ENCODE measurements at regions not wholly inside any gene's neighbourhood (a gene's known extent, or its start where the extent isn't known, plus 50 kb on each side); places are given as distances from the start of the nearest gene placed in this dataset.

- DNase-seq (ENCODE audit: low read depth, low spot score) = no peak
Measured at GRCh38 chr9:118395415-118395814, 691.2 kb downstream of the TLR4 start.

- no peak for DNase-seq (ENCODE audit: low read depth, low spot score)
Measured at GRCh38 chr9:118401546-118401945, 697.3 kb downstream of the TLR4 start.

GRCh38 chr9:118414676-118415075 is 710.5 kb downstream of the TLR4 start:
- DNase-seq (ENCODE audit: low read depth, low spot score) = no peak

GRCh38 chr9:118418887-118419565 is 714.8 kb downstream of the TLR4 start:
- no peak for DNase-seq (ENCODE audit: low read depth, low spot score)

- DNase-seq (ENCODE audit: low read depth, low spot score) = no peak
Measured at GRCh38 chr9:118419676-118420075, 715.5 kb downstream of the TLR4 start.

GRCh38 chr9:118422508-118422907 is 718.3 kb downstream of the TLR4 start:
- DNase-seq (ENCODE audit: low read depth, low spot score) = no peak

- DNase-seq (ENCODE audit: low read depth, low spot score) = no peak
Measured at GRCh38 chr9:118423021-118423420, 718.8 kb downstream of the TLR4 start.

- no peak for DNase-seq (ENCODE audit: low read depth, low spot score)
Measured at GRCh38 chr9:118423721-118424120, 719.5 kb downstream of the TLR4 start.

GRCh38 chr9:118426772-118427171 is 722.6 kb downstream of the TLR4 start:
- DNase-seq (ENCODE audit: low read depth, low spot score) = no peak

GRCh38 chr9:118438810-118439209 is 734.6 kb downstream of the TLR4 start:
- no peak for DNase-seq (ENCODE audit: low read depth, low spot score)

GRCh38 chr9:118439441-118439840 is 735.2 kb downstream of the TLR4 start:
- no peak for DNase-seq (ENCODE audit: low read depth, low spot score)

GRCh38 chr9:118444403-118444802 is 740.2 kb downstream of the TLR4 start:
- DNase-seq (ENCODE audit: low read depth, low spot score) = no peak

- no peak for DNase-seq (ENCODE audit: low read depth, low spot score)
Measured at GRCh38 chr9:118446943-118447639, 742.9 kb downstream of the TLR4 start.

- no peak for DNase-seq (ENCODE audit: low read depth, low spot score)
Measured at GRCh38 chr9:118449554-118449953, 745.4 kb downstream of the TLR4 start.

GRCh38 chr9:118455259-118455658 is 751.1 kb downstream of the TLR4 start:
- DNase-seq (ENCODE audit: low read depth, low spot score) = no peak

GRCh38 chr9:118455788-118456187 is 751.6 kb downstream of the TLR4 start:
- DNase-seq (ENCODE audit: low read depth, low spot score) = no peak

GRCh38 chr9:118457171-118458000 is 753.2 kb downstream of the TLR4 start:
- no peak for DNase-seq (ENCODE audit: low read depth, low spot score)

GRCh38 chr9:118459913-118460312 is 755.7 kb downstream of the TLR4 start:
- no peak for DNase-seq (ENCODE audit: low read depth, low spot score)

GRCh38 chr9:118463419-118463818 is 759.2 kb downstream of the TLR4 start:
- DNase-seq (ENCODE audit: low read depth, low spot score) = no peak

GRCh38 chr9:118473521-118473920 is 769.3 kb downstream of the TLR4 start:
- DNase-seq (ENCODE audit: low read depth, low spot score) = no peak

- DNase-seq (ENCODE audit: low read depth, low spot score) = no peak
Measured at GRCh38 chr9:118478752-118479151, 774.5 kb downstream of the TLR4 start.

GRCh38 chr9:118482306-118482705 is 778.1 kb downstream of the TLR4 start:
- DNase-seq (ENCODE audit: low read depth, low spot score) = no peak

GRCh38 chr9:118483677-118484076 is 779.5 kb downstream of the TLR4 start:
- no peak for DNase-seq (ENCODE audit: low read depth, low spot score)

Data from smooth muscle cell of the brain vasculature (primary cell).